ENCODE measurements at regions not wholly inside any gene's neighbourhood (a gene's known extent, or its start where the extent isn't known, plus 50 kb on each side); places are given as distances from the start of the nearest gene placed in this dataset.

DNA sequence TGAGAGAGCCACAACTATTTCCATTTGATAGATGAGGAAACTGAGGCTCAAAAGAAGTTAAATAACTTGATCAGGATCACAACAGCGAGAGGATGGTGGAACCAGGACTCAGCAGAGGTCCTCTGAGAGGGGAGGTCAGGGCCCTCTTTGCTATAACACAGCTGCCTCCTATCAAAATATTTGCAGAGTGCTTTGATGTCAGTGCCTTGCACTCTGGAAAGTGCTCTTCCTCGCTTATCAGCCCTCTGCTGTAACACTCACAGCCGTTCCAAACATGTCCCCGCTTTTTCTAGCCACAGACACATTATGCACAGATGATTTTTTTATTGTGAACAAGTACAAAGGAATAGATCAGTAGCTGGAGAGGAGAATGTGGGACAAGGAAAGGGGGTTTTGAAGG is 71.8 kb upstream of the ARHGAP29 start:
- Histone ChIP-seq H3K79me1 (replicated peaks; ENCODE audit: low read length, poor library complexity, severe bottlenecking) (peaks cover 12% of the 10 kb centered on the region), H3K27ac (ENCODE audit: low read length, poor library complexity, severe bottlenecking) (no peak overlapping the region), H2BK15ac (ENCODE audit: low read depth, poor library complexity, severe bottlenecking) (no peak overlapping the region), H3K36me3 (ENCODE audit: control insufficient read depth in 1 of 2, insufficient read depth in 2 of 2, low read depth in 1 of 2, low read length in 2 of 2) (no peaks in the 10 kb centered on the region), H3K18ac (ENCODE audit: low read depth in 1 of 2, low read length in 2 of 2) (no peak overlapping the region), H2AK5ac (ENCODE audit: low read length, severe bottlenecking) (no peak overlapping the region), H3K27me3 (ENCODE audit: control insufficient read depth in 1 of 2, insufficient read depth in 1 of 2, low read length in 2 of 2) (no peaks in the 10 kb centered on the region), H2BK12ac (ENCODE audit: low read length in 2 of 2) (no peak overlapping the region), H3K9ac (ENCODE audit: low read length) (no peak overlapping the region), H3K4ac (ENCODE audit: low read depth in 1 of 2, low read length in 2 of 2) (no peak overlapping the region), H3K9me3 (ENCODE audit: control insufficient read depth, low read length) (no peaks in the 10 kb centered on the region), H2BK120ac (ENCODE audit: low read depth, low read length) (no peak overlapping the region), H2AFZ (ENCODE audit: low read depth, low read length) (no peak overlapping the region), H3K14ac (ENCODE audit: low read length in 2 of 2) (no peak overlapping the region), H4K8ac (ENCODE audit: low read length) (no peak overlapping the region), H3K4me1 (ENCODE audit: control insufficient read depth, insufficient read depth, low read depth, low read length) (peaks cover 10% of the 10 kb centered on the region), H3K4me3 (ENCODE audit: insufficient read depth in 1 of 2, low read depth in 1 of 2, low read length in 2 of 2) (no peak overlapping the region), H2BK5ac (ENCODE audit: low read depth, low read length, poor library complexity, severe bottlenecking) (no peak overlapping the region), H3K23ac (ENCODE audit: low read length in 2 of 2) (no peak overlapping the region), H3K4me2 (ENCODE audit: low read length, poor library complexity, severe bottlenecking) (no peak overlapping the region), H4K91ac (ENCODE audit: low read length) (no peak overlapping the region)
- no peak for DNase-seq
- WGBS: 97% methylated on average over 4 of the region's 4 CpGs

GRCh38 chr1:94306521-94306920 is 69.1 kb upstream of the ARHGAP29 start:
- no peak overlapping the region for H3K23ac ChIP-seq (ENCODE audit: low read length in 2 of 2)
- H3K4me2 ChIP-seq (ENCODE audit: low read length, poor library complexity, severe bottlenecking): no peak overlapping the region
- H2AFZ ChIP-seq (ENCODE audit: low read depth, low read length): no peak overlapping the region
- no peak overlapping the region for H3K27ac ChIP-seq (ENCODE audit: low read length, poor library complexity, severe bottlenecking)
- peaks cover 16% of the 10 kb centered on the region for H3K79me1 ChIP-seq (replicated peaks; ENCODE audit: low read length, poor library complexity, severe bottlenecking)
- no peak overlapping the region for H2BK5ac ChIP-seq (ENCODE audit: low read depth, low read length, poor library complexity, severe bottlenecking)
- H2AK5ac ChIP-seq (ENCODE audit: low read length, severe bottlenecking): no peak overlapping the region
- no peaks in the 10 kb centered on the region for H3K9me3 ChIP-seq (ENCODE audit: control insufficient read depth, low read length)
- no peak overlapping the region for H3K4me3 ChIP-seq (ENCODE audit: insufficient read depth in 1 of 2, low read depth in 1 of 2, low read length in 2 of 2)
- H2BK12ac ChIP-seq (ENCODE audit: low read length in 2 of 2): no peak overlapping the region
- H3K14ac ChIP-seq (ENCODE audit: low read length in 2 of 2): no peak overlapping the region
- no peak overlapping the region for H3K18ac ChIP-seq (ENCODE audit: low read depth in 1 of 2, low read length in 2 of 2)
- peaks cover 11% of the 10 kb centered on the region for H3K4me1 ChIP-seq (ENCODE audit: control insufficient read depth, insufficient read depth, low read depth, low read length)
- no peak overlapping the region for H3K9ac ChIP-seq (ENCODE audit: low read length)
- H2BK15ac ChIP-seq (ENCODE audit: low read depth, poor library complexity, severe bottlenecking): no peak overlapping the region
- no peak overlapping the region for H3K4ac ChIP-seq (ENCODE audit: low read depth in 1 of 2, low read length in 2 of 2)
- H3K27me3 ChIP-seq (ENCODE audit: control insufficient read depth in 1 of 2, insufficient read depth in 1 of 2, low read length in 2 of 2): no peaks in the 10 kb centered on the region
- no peak overlapping the region for H4K91ac ChIP-seq (ENCODE audit: low read length)
- no peak overlapping the region for H2BK120ac ChIP-seq (ENCODE audit: low read depth, low read length)
- no peak overlapping the region for H4K8ac ChIP-seq (ENCODE audit: low read length)
- no peak for DNase-seq
- WGBS: no CpG with 5 or more reads among the region's 1 CpG
- no peaks in the 10 kb centered on the region for H3K36me3 ChIP-seq (ENCODE audit: control insufficient read depth in 1 of 2, insufficient read depth in 2 of 2, low read depth in 1 of 2, low read length in 2 of 2)

DNA sequence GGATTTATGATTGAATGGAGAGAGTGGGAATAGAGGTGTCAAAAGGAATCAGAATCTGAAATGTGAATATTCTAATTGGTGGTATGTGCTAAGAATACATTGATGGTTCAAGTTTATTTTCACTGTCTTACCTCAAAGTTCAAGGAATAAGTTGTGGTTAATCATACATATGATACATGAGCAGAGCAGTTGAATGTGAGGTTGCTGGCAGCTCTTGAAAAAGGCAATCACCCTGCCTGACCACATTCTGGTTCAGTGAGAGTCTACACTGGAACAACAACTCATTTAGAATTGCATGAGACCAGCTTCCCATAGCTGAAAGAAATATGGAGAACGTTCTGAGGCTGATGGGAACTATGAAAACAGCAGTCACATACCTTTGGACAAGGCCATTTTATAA is 68.3 kb upstream of the ARHGAP29 start:
- WGBS: 83% methylated on average over 1 of the region's 1 CpG
- H4K91ac ChIP-seq (ENCODE audit: low read length): no peak overlapping the region

GRCh38 chr1:94304553-94304952 is 67.2 kb upstream of the ARHGAP29 start:
- H3K23ac ChIP-seq (ENCODE audit: low read length in 2 of 2): no peak overlapping the region
- H2BK15ac ChIP-seq (ENCODE audit: low read depth, poor library complexity, severe bottlenecking): no peak overlapping the region
- no peak overlapping the region for H2BK12ac ChIP-seq (ENCODE audit: low read length in 2 of 2)
- H3K14ac ChIP-seq (ENCODE audit: low read length in 2 of 2): no peak overlapping the region
- no peak overlapping the region for H2AK5ac ChIP-seq (ENCODE audit: low read length, severe bottlenecking)
- peaks cover 12% of the 10 kb centered on the region for H3K4me1 ChIP-seq (ENCODE audit: control insufficient read depth, insufficient read depth, low read depth, low read length)
- H4K91ac ChIP-seq (ENCODE audit: low read length): no peak overlapping the region
- H4K8ac ChIP-seq (ENCODE audit: low read length): no peak overlapping the region
- peak overlapping the region; percentile 33 for H3K9ac ChIP-seq (ENCODE audit: low read length)
- no peak overlapping the region for H3K27ac ChIP-seq (ENCODE audit: low read length, poor library complexity, severe bottlenecking)
- DNase-seq: no peak
- H3K79me1 ChIP-seq (replicated peaks; ENCODE audit: low read length, poor library complexity, severe bottlenecking): peaks cover 16% of the 10 kb centered on the region
- no peak overlapping the region for H3K18ac ChIP-seq (ENCODE audit: low read depth in 1 of 2, low read length in 2 of 2)
- 100% methylated on average over 1 of the region's 1 CpG for WGBS
- no peaks in the 10 kb centered on the region for H3K36me3 ChIP-seq (ENCODE audit: control insufficient read depth in 1 of 2, insufficient read depth in 2 of 2, low read depth in 1 of 2, low read length in 2 of 2)
- no peaks in the 10 kb centered on the region for H3K9me3 ChIP-seq (ENCODE audit: control insufficient read depth, low read length)
- no peak overlapping the region for H3K4me3 ChIP-seq (ENCODE audit: insufficient read depth in 1 of 2, low read depth in 1 of 2, low read length in 2 of 2)
- H3K4ac ChIP-seq (ENCODE audit: low read depth in 1 of 2, low read length in 2 of 2): no peak overlapping the region
- H2AFZ ChIP-seq (ENCODE audit: low read depth, low read length): no peak overlapping the region
- no peaks in the 10 kb centered on the region for H3K27me3 ChIP-seq (ENCODE audit: control insufficient read depth in 1 of 2, insufficient read depth in 1 of 2, low read length in 2 of 2)
- H2BK120ac ChIP-seq (ENCODE audit: low read depth, low read length): no peak overlapping the region
- no peak overlapping the region for H2BK5ac ChIP-seq (ENCODE audit: low read depth, low read length, poor library complexity, severe bottlenecking)
- no peak overlapping the region for H3K4me2 ChIP-seq (ENCODE audit: low read length, poor library complexity, severe bottlenecking)

More for the DNA sequence above, 68.3 kb upstream of the ARHGAP29 start:
- Histone ChIP-seq H2BK120ac (ENCODE audit: low read depth, low read length) (no peak overlapping the region), H3K9ac (ENCODE audit: low read length) (no peak overlapping the region), H3K27me3 (ENCODE audit: control insufficient read depth in 1 of 2, insufficient read depth in 1 of 2, low read length in 2 of 2) (no peaks in the 10 kb centered on the region), H2BK15ac (ENCODE audit: low read depth, poor library complexity, severe bottlenecking) (no peak overlapping the region), H2AK5ac (ENCODE audit: low read length, severe bottlenecking) (peak overlapping the region; percentile 28), H3K4me3 (ENCODE audit: insufficient read depth in 1 of 2, low read depth in 1 of 2, low read length in 2 of 2) (no peak overlapping the region), H3K14ac (ENCODE audit: low read length in 2 of 2) (no peak overlapping the region), H3K4me1 (ENCODE audit: control insufficient read depth, insufficient read depth, low read depth, low read length) (peaks cover 9% of the 10 kb centered on the region), H3K79me1 (replicated peaks; ENCODE audit: low read length, poor library complexity, severe bottlenecking) (peaks cover 16% of the 10 kb centered on the region), H4K8ac (ENCODE audit: low read length) (no peak overlapping the region), H3K9me3 (ENCODE audit: control insufficient read depth, low read length) (no peaks in the 10 kb centered on the region), H3K4me2 (ENCODE audit: low read length, poor library complexity, severe bottlenecking) (no peak overlapping the region), H2BK5ac (ENCODE audit: low read depth, low read length, poor library complexity, severe bottlenecking) (no peak overlapping the region), H3K18ac (ENCODE audit: low read depth in 1 of 2, low read length in 2 of 2) (no peak overlapping the region), H2AFZ (ENCODE audit: low read depth, low read length) (no peak overlapping the region), H3K23ac (ENCODE audit: low read length in 2 of 2) (no peak overlapping the region), H3K36me3 (ENCODE audit: control insufficient read depth in 1 of 2, insufficient read depth in 2 of 2, low read depth in 1 of 2, low read length in 2 of 2) (no peaks in the 10 kb centered on the region), H2BK12ac (ENCODE audit: low read length in 2 of 2) (no peak overlapping the region), H3K4ac (ENCODE audit: low read depth in 1 of 2, low read length in 2 of 2) (no peak overlapping the region), H3K27ac (ENCODE audit: low read length, poor library complexity, severe bottlenecking) (peak overlapping the region; percentile 39)
- no peak for DNase-seq

Data from mesenchymal stem cell (in vitro differentiated cells and primary cell).